BLaER1 (cell line): ENCODE measurements at regions not wholly inside any gene's neighbourhood (a gene's known extent, or its start where the extent isn't known, plus 50 kb on each side); places are given as distances from the start of the nearest gene placed in this dataset.

Experiments
- H3K27ac ChIP-seq: shearing (Covaris generic); formaldehyde crosslinking; 2 replicates; pipeline ENCODE4 v1.8.1; 2022
- H3K27me3 ChIP-seq: shearing (Covaris generic); formaldehyde crosslinking; 2 replicates; pipeline ENCODE4 v1.8.1; 2022
- H3K36me3 ChIP-seq: shearing (Covaris generic); formaldehyde crosslinking; 2 replicates; pipeline ENCODE4 v1.8.1; 2022
- H3K4me1 ChIP-seq: shearing (Covaris generic); formaldehyde crosslinking; 2 replicates; pipeline ENCODE4 v1.8.1; 2022
- H3K4me2 ChIP-seq: shearing (Covaris generic); formaldehyde crosslinking; 2 replicates; pipeline ENCODE4 v1.8.1; 2022
- H3K4me3 ChIP-seq: shearing (Covaris generic); formaldehyde crosslinking; 2 replicates; pipeline ENCODE4 v1.8.1; 2022
- H3K9ac ChIP-seq: shearing (Covaris generic); formaldehyde crosslinking; 2 replicates; pipeline ENCODE4 v1.8.1; 2022
- H3K9me3 ChIP-seq: shearing (Covaris generic); formaldehyde crosslinking; 2 replicates; pipeline ENCODE4 v1.8.1; 2022
- H4K20me1 ChIP-seq: shearing (Covaris generic); formaldehyde crosslinking; 2 replicates; pipeline ENCODE4 v1.8.1; 2022
- Cebpa-rat ChIP-seq: shearing (Covaris generic); IDR thresholded peaks from 2 replicates; pipeline ENCODE4 v1.8.1; 2022

GRCh38 chr10:111455776-111456426 is 379.1 kb downstream of the ADRA2A start:
- no peak overlapping the region for H3K27ac ChIP-seq
- H3K9ac ChIP-seq: no peak overlapping the region
- peaks cover 4% of the 10 kb centered on the region; the same call in 1 of the 2 replicates for H3K4me1 ChIP-seq
- no peaks in the 10 kb centered on the region for H3K27me3 ChIP-seq
- no peak overlapping the region for H3K4me2 ChIP-seq
- H3K4me3 ChIP-seq: no peak overlapping the region
- H3K9me3 ChIP-seq: peaks cover 18% of the 10 kb centered on the region
- no peak for TF ChIP-seq Cebpa-rat
- H4K20me1 ChIP-seq: no peaks in the 10 kb centered on the region
- H3K36me3 ChIP-seq: no peaks in the 10 kb centered on the region

- H3K27me3 ChIP-seq: no peaks in the 10 kb centered on the region
- no peaks in the 10 kb centered on the region for H3K36me3 ChIP-seq
These were observed 381.4 kb downstream of the ADRA2A start for GRCh38 chr10:111458256-111458655.

GRCh38 chr10:111459967-111460366 is 383.1 kb downstream of the ADRA2A start:
- H4K20me1 ChIP-seq: no peaks in the 10 kb centered on the region
- H3K27me3 ChIP-seq: no peaks in the 10 kb centered on the region
- H3K36me3 ChIP-seq: no peaks in the 10 kb centered on the region
- no peak overlapping the region for H3K27ac ChIP-seq
- H3K4me1 ChIP-seq: peaks cover 5% of the 10 kb centered on the region; the same call in 1 of the 2 replicates
- no peak overlapping the region for H3K9ac ChIP-seq
- peaks cover 37% of the 10 kb centered on the region for H3K9me3 ChIP-seq
- TF ChIP-seq Cebpa-rat: no peak
- no peak overlapping the region for H3K4me3 ChIP-seq
- no peak overlapping the region for H3K4me2 ChIP-seq

More at GRCh38 chr10:111458256-111458655, 381.4 kb downstream of the ADRA2A start:
- Histone ChIP-seq H3K9me3 (peaks cover 40% of the 10 kb centered on the region), H3K4me1 (peaks cover 5% of the 10 kb centered on the region; the same call in 1 of the 2 replicates), H3K9ac (no peak overlapping the region), H3K27ac (no peak overlapping the region), H3K4me2 (no peak overlapping the region), H4K20me1 (no peaks in the 10 kb centered on the region), H3K4me3 (no peak overlapping the region)
- no peak for TF ChIP-seq Cebpa-rat

- Histone ChIP-seq H3K9ac (no peak overlapping the region), H3K36me3 (no peaks in the 10 kb centered on the region), H3K4me2 (peak overlapping the region; percentile 19), H3K4me3 (no peak overlapping the region), H3K4me1 (peaks cover 12% of the 10 kb centered on the region), H3K27me3 (no peaks in the 10 kb centered on the region), H3K27ac (no peak overlapping the region), H3K9me3 (no peaks in the 10 kb centered on the region), H4K20me1 (no peaks in the 10 kb centered on the region)
- TF ChIP-seq Cebpa-rat: peak; percentile 85
These were observed 395.6 kb downstream of the ADRA2A start for GRCh38 chr10:111472445-111472844.

- no peak overlapping the region for H3K4me3 ChIP-seq
- no peaks in the 10 kb centered on the region for H4K20me1 ChIP-seq
- H3K27ac ChIP-seq: no peak overlapping the region
These were observed 396.5 kb downstream of the ADRA2A start for GRCh38 chr10:111473361-111473760.

GRCh38 chr10:111474786-111475185 is 398.0 kb downstream of the ADRA2A start:
- no peaks in the 10 kb centered on the region for H3K9me3 ChIP-seq
- H3K4me1 ChIP-seq: peaks cover 12% of the 10 kb centered on the region
- H3K36me3 ChIP-seq: no peaks in the 10 kb centered on the region
- no peak for TF ChIP-seq Cebpa-rat
- no peak overlapping the region for H3K4me2 ChIP-seq
- no peaks in the 10 kb centered on the region for H4K20me1 ChIP-seq
- no peak overlapping the region for H3K9ac ChIP-seq
- no peak overlapping the region for H3K4me3 ChIP-seq
- H3K27me3 ChIP-seq: no peaks in the 10 kb centered on the region
- H3K27ac ChIP-seq: no peak overlapping the region

More at GRCh38 chr10:111473361-111473760, 396.5 kb downstream of the ADRA2A start:
- H3K36me3 ChIP-seq: no peaks in the 10 kb centered on the region
- H3K4me2 ChIP-seq: 0 out of 2 replicates have a peak overlapping the region, but pooled peaks have one; percentile 19
- no peaks in the 10 kb centered on the region for H3K27me3 ChIP-seq
- no peaks in the 10 kb centered on the region for H3K9me3 ChIP-seq
- no peak overlapping the region for H3K9ac ChIP-seq
- no peak for TF ChIP-seq Cebpa-rat
- peaks cover 12% of the 10 kb centered on the region for H3K4me1 ChIP-seq

GRCh38 chr10:111475720-111476119 is 398.9 kb downstream of the ADRA2A start:
- Histone ChIP-seq H4K20me1 (no peaks in the 10 kb centered on the region), H3K9me3 (no peaks in the 10 kb centered on the region), H3K4me2 (no peak overlapping the region), H3K36me3 (no peaks in the 10 kb centered on the region), H3K27ac (no peak overlapping the region), H3K4me1 (peaks cover 12% of the 10 kb centered on the region), H3K9ac (no peak overlapping the region), H3K4me3 (no peak overlapping the region), H3K27me3 (no peaks in the 10 kb centered on the region)
- no peak for TF ChIP-seq Cebpa-rat

- no peak for TF ChIP-seq Cebpa-rat
- Histone ChIP-seq H3K27ac (no peak overlapping the region), H3K4me1 (no peaks in the 10 kb centered on the region), H3K4me2 (no peak overlapping the region), H3K36me3 (no peaks in the 10 kb centered on the region), H4K20me1 (no peaks in the 10 kb centered on the region), H3K4me3 (no peak overlapping the region), H3K27me3 (no peaks in the 10 kb centered on the region), H3K9me3 (no peaks in the 10 kb centered on the region), H3K9ac (no peak overlapping the region)
These were observed 401.8 kb downstream of the ADRA2A start for GRCh38 chr10:111478651-111479050.

GRCh38 chr10:111479966-111480365 is 403.1 kb downstream of the ADRA2A start:
- H3K9ac ChIP-seq: no peak overlapping the region
- H3K4me1 ChIP-seq: no peaks in the 10 kb centered on the region

GRCh38 chr10:111481261-111481826 is 404.5 kb downstream of the ADRA2A start:
- no peak overlapping the region for H3K27ac ChIP-seq
- no peak overlapping the region for H3K4me2 ChIP-seq
- no peaks in the 10 kb centered on the region for H3K36me3 ChIP-seq
- no peak overlapping the region for H3K9ac ChIP-seq
- no peak for TF ChIP-seq Cebpa-rat
- H3K9me3 ChIP-seq: no peaks in the 10 kb centered on the region
- no peaks in the 10 kb centered on the region for H4K20me1 ChIP-seq
- H3K4me3 ChIP-seq: no peak overlapping the region
- H3K27me3 ChIP-seq: no peaks in the 10 kb centered on the region
- H3K4me1 ChIP-seq: no peaks in the 10 kb centered on the region

More at GRCh38 chr10:111479966-111480365, 403.1 kb downstream of the ADRA2A start:
- H3K27ac ChIP-seq: no peak overlapping the region
- no peak overlapping the region for H3K4me2 ChIP-seq
- no peaks in the 10 kb centered on the region for H3K9me3 ChIP-seq
- H3K4me3 ChIP-seq: no peak overlapping the region
- no peaks in the 10 kb centered on the region for H4K20me1 ChIP-seq
- H3K27me3 ChIP-seq: no peaks in the 10 kb centered on the region
- no peaks in the 10 kb centered on the region for H3K36me3 ChIP-seq
- no peak for TF ChIP-seq Cebpa-rat
